ENCODE measurements at regions not wholly inside any gene's neighbourhood (a gene's known extent, or its start where the extent isn't known, plus 50 kb on each side); places are given as distances from the start of the nearest gene placed in this dataset.

- no peak for TF ChIP-seq CTCF (IDR thresholded peaks at IDR 0.05)
- no peak for TF ChIP-seq EZH2 (IDR thresholded peaks at IDR 0.05; ENCODE audit: borderline replicate concordance, insufficient read depth, low read depth, low read length, poor library complexity, severe bottlenecking)
Observed at GRCh38 chr2:144213797-144214196, 306.1 kb downstream of the ZEB2 start.
